Suppressor macrophage treated with lipopolysaccharide for 4 hours (primary cell): ENCODE measurements at regions not wholly inside any gene's neighbourhood (a gene's known extent, or its start where the extent isn't known, plus 50 kb on each side); places are given as distances from the start of the nearest gene placed in this dataset.
"Not testable (repeated sequence)": the region's sequence is repeated elsewhere in the genome, so short reads cannot be mapped to it uniquely, and the experiment has no call there.

ENCODE experiments used
- DNase-seq: peaks from one replicate; pipeline ENCODE4 v3.0.0-alpha.2; 2020

DNA sequence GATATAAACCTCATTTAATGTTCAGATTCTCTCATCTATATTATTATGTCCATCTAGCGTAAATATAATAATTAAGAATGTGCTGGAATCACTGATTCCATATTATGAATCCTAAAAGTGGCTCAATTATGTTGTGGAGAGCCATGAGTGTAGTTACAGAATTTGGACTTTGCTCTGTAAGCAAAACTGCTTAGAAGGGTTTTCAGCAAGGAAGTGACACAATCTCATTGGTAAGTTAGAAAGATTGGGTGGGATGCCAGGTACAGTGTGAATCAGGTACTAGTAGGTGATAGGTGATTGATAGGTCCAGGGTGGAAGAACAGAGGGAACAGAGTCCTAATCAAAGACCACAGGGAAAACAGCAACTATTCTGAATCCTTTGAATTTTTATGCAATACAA lies 74.9 kb upstream of the ABLIM1 start:
- DNase-seq = no peak

GRCh38 chr10:114735946-114736345 lies 77.9 kb upstream of the ABLIM1 start:
- no peak for DNase-seq

DNA sequence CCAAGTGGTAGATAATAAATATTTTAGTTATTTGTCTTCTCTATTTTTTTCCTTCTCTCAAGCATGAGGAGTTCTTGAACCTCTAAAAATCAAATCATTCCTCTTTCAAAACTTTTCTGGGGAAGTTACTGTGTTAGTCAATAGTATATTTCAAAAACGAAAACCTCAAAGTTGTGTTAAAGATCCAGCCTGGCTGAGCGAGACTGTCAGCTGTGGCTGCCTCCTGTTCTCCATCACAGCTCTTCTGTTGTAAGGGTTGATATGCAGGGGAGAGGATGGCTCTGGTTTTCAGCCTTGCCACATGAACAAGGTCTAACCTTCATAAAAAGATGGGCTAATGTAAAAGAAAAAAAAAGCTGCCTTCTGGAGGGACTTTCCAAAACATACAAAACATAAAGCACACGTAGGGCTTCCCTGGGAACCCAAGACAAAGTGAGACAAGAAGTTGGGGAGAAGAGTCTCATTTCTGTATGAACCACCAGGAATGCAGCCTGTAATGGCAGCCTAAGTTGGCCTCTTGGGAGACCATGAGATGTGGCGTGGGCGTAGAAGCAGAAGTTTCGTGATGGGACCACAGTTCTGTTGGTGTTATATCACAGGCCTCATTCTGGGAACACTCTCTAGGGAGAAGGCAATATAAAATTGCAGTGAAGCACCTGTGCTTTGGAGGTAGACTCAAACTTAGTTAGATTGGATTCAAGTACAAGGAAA lies 77.9 kb upstream of the FHIP2A start:
- peak; percentile 23 for DNase-seq

GRCh38 chr10:114746531-114746930 lies 75.0 kb upstream of the FHIP2A start:
- no peak for DNase-seq

GRCh38 chr10:114748241-114748640 lies 73.3 kb upstream of the FHIP2A start:
- no peak for DNase-seq

GRCh38 chr10:114749014-114749413 lies 72.6 kb upstream of the FHIP2A start:
- no peak for DNase-seq

GRCh38 chr10:114749510-114749909 lies 72.1 kb upstream of the FHIP2A start:
- no peak for DNase-seq

- peak; percentile 8 for DNase-seq
Observed at GRCh38 chr10:114751856-114752255, 69.7 kb upstream of the FHIP2A start.

GRCh38 chr10:114752570-114752969 lies 69.0 kb upstream of the FHIP2A start:
- not testable (repeated sequence) for DNase-seq

DNA sequence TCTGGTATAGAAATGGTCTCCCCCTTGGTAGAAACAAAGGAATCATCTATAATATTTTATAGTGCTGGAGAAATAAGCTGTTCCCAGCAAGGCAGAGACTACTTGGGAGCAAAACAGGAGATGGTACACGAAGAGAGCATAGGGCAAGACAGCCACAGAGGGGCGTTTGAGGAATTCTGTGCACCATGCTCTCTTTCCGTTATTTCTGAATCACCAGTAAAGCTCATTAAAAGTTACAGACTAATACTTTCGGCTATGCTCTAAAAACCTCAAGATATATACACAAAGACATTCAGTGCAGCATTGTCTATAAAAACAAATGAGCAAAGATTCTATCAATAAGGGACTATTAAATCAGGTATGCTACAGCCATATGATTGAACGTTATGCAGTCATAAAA lies 68.5 kb upstream of the FHIP2A start:
- no peak for DNase-seq

DNA sequence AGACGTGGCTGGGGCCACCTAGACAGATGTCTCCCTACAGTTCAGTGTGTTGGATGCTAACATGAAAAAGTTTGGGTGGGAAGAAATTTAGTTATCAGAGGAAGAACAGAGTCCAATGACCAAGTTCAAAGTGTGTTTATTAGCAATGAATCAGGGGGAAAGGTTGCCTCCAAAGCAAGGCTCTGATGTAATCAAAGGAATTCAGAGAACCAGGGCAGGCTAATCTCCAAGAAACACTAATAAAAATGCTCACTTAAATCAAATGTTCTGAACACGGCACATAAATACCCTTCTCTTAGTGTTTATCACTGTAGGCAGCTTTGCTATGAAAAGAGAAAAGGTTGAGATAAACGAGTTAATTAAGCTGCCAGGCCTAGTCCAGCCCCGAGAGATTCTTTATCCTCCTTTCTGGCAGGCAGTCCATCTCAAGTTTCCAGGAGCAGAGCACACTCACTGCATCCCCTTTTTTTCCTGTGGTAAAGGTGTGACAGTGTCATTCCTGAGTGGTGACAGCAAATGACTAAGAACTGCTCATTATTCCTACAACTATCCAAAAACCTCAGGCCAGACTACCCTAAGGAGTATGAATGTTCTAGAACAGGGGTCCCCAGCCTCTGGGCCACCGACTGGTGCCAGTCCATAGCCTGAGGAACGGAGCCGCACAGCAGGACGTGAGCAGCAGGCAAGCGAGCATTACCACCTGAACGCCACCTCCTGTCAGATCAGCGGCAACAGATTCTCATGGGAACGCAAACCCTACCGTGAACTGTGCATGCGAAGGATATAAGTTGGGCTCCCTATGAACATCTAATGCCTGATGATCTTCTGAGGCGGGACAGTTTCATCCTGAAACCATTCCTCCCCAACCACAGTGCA lies 66.9 kb upstream of the FHIP2A start:
- DNase-seq = no peak

DNA sequence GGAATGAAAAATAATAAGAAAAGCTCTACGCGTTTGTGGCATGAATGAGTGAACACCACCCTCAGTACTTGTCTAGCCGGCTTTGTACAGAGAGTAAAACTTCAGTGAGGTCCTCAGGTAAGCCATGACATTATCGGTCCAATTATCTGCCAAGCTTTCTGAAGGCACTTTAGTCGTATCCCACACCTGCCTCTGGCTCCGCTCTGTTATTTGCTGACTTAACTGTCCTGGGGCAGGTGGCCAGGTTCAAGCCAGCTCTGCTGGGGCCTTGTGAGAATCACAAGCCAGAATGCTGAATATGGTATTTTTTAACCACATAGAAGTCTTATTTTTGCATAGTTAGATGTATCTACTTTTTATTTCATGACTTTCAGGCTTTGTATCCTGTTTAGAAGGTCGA lies 66.0 kb upstream of the FHIP2A start:
- no peak for DNase-seq

DNA sequence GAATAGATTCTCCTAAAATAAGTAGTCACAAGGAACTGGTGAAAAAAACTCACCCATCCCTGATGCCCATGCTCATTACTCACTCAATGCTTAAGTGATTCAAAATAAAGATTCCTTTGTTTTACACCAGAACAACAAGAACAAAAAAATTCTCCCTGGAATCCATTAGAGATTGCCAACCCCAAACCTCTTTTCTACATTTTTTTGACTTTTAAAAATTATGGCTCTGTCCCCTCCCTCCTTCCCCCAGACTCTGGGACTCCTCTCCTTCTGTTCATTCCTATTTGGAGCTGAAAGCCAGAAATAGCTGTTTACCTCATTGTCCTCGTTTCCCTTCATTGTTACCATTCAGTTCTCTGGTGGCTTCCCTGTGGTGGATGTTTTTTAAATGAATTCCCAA lies 63.2 kb upstream of the FHIP2A start:
- DNase-seq = no peak

DNA sequence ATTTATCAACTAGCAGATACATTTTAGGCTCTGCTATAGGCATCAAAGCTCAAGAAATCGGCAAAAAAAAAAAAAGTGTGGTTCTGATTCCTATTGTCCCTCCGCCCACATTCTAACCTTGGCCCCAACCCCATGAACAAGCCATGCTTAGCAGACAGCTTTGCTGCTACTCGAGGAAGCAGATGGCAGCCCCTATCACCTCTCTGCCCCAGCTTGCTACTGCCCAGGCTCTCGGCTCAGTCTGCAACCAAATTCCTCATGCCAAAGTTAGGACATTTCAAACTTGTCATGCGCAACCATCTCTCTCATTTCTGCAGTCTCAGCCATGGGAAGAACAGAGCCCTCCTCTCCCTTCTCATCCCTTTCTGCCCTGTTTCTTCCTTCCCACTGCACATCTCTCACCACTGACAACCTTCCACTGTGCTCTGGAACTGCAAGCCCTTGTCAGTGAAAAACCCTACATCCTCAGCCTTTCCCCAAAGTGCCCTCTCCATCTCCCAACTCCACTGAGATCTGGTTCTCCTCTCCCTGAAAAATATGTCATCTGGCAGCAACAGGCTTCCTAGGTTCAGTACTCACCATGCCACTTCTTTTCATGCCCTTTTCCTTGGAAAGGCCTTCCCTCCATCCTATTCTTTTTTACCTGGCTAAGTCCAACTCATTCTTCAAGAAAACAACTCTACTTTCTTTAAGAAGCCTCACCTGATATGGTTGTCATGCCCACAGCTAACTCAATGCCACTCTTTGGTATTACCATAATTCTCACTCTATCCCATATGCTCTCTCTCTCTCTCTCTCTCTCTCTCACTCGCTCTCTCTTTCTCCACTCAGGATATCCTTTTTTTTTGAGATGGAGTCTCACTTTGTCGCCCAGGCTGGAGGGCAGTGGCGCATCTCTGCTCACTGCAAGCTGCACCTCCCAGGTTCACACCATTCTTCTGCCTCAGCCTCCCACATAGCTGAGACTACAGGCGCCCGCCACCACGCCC lies 60.1 kb upstream of the FHIP2A start:
- DNase-seq = no peak

- DNase-seq = no peak
Observed at GRCh38 chr10:114762811-114763210, 58.8 kb upstream of the FHIP2A start.

DNA sequence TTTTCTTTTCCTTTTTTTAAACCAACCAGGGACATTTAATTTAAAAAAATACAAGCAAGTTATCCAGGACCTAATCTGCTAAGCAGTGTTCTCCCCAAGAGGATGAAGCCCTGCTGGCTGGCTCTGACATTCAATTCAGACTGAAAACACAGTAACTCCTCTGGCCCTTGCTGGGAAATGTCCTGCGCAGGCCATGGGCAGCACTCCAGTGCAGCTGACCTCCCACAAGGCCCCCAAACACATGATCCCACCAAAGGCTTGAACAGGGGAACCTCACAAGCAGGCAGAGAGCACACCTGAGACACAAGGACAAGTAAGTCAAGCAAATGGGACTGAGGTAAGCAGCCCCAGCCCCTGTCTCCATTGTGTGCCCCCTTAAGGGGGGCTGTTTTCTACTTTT lies 56.9 kb upstream of the FHIP2A start:
- no peak for DNase-seq

- no peak for DNase-seq
Observed at GRCh38 chr10:114766470-114766869, 55.1 kb upstream of the FHIP2A start.

- DNase-seq = no peak
Observed at GRCh38 chr10:114767101-114767985, 54.2 kb upstream of the FHIP2A start.

DNA sequence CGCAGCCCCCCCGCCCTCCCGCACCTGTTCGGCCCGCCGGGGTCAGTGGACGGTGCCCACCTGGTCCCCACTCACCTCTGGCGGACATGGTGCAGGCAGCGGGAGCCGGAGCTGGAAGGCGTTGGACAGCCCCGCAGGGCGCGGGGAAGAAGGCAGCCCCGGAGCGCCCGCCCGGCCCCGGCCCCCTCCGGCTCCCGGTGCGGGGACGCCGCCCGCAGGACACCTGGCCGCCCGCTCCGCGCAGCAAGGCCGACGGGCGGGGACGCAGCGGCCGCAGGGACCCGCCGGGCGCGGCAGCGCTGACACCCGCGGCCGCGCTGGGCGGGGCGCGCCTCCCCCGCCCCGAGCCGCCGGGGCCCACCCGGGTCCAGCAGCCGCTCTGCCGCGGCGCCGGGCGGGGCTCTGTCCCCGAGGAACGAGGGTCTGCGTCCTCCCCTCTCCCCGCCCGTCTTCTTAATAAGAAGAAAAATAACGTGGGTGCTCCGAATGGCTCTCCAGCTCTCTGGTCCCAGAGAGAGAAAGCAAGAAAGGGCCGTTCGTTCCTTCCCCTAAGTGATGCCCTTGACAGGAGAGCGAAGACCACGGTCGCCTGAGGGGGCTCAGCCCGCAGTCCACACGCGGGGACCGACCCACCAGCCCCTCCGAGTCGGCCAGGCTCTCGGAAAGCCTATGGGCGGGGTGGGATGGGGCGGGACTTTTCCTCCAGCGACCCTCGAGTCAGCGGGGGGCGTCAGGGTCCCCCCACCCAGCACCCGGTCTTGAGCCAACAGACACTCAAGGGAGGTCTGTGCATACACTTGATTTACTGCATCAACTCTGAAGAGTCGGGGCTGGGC lies 53.4 kb upstream of the FHIP2A start:
- DNase-seq = peak; percentile 10

DNA sequence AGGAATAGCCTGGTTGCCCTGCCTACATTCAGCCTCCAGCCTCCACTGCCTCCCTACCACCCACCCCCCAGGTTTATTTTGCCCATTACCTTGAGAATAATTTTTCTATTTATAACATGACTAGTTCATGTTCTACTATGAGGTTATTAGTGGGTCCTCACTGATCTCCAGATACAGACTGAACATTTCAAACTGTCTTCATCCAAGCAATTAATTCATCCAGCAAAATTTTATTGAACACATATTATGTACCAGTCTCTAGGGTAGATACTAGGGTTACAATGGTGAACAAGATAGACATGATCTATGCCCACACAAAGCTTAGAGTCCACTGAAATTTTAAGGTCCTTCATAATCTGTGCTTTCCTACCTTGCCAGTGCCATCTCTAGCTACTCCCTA lies 51.6 kb upstream of the FHIP2A start:
- DNase-seq = no peak

- DNase-seq = no peak
Observed at GRCh38 chr10:114771157-114771556, 50.4 kb upstream of the FHIP2A start.
